ENCODE measurements at regions not wholly inside any gene's neighbourhood (a gene's known extent, or its start where the extent isn't known, plus 50 kb on each side); places are given as distances from the start of the nearest gene placed in this dataset.

GRCh38 chr6:47091886-47092668, 49.9 kb upstream of the ADGRF1 start:
- no peak overlapping the region for H3K27ac ChIP-seq
- no peak for DNase-seq (ENCODE audit: low spot score)
- no peaks in the 10 kb centered on the region for H3K36me3 ChIP-seq
- H3K9me3 ChIP-seq, result no peaks in the 10 kb centered on the region
- TF ChIP-seq, protein P1, sequence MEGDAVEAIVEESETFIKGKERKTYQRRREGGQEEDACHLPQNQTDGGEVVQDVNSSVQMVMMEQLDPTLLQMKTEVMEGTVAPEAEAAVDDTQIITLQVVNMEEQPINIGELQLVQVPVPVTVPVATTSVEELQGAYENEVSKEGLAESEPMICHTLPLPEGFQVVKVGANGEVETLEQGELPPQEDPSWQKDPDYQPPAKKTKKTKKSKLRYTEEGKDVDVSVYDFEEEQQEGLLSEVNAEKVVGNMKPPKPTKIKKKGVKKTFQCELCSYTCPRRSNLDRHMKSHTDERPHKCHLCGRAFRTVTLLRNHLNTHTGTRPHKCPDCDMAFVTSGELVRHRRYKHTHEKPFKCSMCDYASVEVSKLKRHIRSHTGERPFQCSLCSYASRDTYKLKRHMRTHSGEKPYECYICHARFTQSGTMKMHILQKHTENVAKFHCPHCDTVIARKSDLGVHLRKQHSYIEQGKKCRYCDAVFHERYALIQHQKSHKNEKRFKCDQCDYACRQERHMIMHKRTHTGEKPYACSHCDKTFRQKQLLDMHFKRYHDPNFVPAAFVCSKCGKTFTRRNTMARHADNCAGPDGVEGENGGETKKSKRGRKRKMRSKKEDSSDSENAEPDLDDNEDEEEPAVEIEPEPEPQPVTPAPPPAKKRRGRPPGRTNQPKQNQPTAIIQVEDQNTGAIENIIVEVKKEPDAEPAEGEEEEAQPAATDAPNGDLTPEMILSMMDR (IDR thresholded peaks at IDR 0.05), result no peak
- H3K4me3 ChIP-seq, result no peak overlapping the region
- no peak for ATAC-seq (ENCODE audit: insufficient number of reproducible peaks, low FRiP score, low read depth)
- H3K4me1 ChIP-seq (ENCODE audit: control insufficient read depth in 1 of 2, low read depth in 2 of 2), result no peaks in the 10 kb centered on the region
- no peaks in the 10 kb centered on the region for H3K27me3 ChIP-seq (replicated peaks; ENCODE audit: insufficient read depth)

Measured in thoracic aorta (tissue), 2 donors.